ENCODE measurements at regions not wholly inside any gene's neighbourhood (a gene's known extent, or its start where the extent isn't known, plus 50 kb on each side); places are given as distances from the start of the nearest gene placed in this dataset.
"Not testable (repeated sequence)": the region's sequence is repeated elsewhere in the genome, so short reads cannot be mapped to it uniquely, and the experiment has no call there.

DNA sequence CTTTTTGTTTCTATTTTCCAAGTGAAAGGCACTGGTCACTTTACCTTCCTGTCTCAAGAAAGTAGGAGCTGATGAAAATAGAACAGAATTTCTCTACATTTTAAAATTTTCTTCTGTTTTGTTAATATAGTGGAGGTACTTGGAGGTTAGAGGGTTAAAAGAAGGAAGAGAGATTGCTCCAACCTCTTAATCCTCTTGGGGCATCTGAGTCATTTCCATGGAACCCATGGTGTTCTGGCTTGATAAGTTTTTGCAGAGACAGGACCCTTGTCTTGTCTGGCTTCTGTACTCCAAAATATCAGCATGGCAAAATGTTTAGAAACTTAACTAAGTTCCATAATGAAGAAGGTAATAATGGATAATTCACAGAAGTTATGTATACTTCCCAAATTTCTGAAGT, 727.2 kb downstream of the C4orf33 start:
- DNase-seq = no peak
- intact Hi-C loops (cut with DNase I) = no loop called here

DNA sequence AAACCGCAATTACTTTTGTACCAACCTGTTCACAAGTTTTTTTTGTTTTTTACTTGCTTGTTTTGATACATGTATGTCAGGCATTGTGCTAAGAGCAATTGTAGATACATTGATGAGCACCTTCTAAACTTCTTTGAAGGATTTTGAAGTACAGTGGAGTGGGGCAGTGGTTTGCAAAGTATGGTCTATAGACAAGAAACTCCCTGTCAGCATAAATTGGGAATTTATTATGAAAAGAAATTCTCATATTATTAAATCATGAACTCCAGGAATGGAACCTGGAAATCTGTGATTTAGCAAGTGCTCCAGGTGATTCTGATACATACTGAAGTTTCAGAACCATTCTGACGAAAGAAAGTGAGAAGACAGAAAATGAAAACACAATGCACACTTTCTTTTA, 733.4 kb downstream of the C4orf33 start:
- DNase-seq = no peak
- Histone ChIP-seq H3K36me3 (no peaks in the 10 kb centered on the region), H3K27me3 (no peaks in the 10 kb centered on the region), H3K27ac (no peak overlapping the region), H3K9me3 (no peaks in the 10 kb centered on the region), H3K4me3 (no peak overlapping the region), H3K4me1 (no peaks in the 10 kb centered on the region)
- intact Hi-C loops (cut with DNase I) = no loop called here
- WGBS, 2 donors = 78 to 81% methylated on average over 2 of the region's 2 CpGs
- TF ChIP-seq, protein P1, sequence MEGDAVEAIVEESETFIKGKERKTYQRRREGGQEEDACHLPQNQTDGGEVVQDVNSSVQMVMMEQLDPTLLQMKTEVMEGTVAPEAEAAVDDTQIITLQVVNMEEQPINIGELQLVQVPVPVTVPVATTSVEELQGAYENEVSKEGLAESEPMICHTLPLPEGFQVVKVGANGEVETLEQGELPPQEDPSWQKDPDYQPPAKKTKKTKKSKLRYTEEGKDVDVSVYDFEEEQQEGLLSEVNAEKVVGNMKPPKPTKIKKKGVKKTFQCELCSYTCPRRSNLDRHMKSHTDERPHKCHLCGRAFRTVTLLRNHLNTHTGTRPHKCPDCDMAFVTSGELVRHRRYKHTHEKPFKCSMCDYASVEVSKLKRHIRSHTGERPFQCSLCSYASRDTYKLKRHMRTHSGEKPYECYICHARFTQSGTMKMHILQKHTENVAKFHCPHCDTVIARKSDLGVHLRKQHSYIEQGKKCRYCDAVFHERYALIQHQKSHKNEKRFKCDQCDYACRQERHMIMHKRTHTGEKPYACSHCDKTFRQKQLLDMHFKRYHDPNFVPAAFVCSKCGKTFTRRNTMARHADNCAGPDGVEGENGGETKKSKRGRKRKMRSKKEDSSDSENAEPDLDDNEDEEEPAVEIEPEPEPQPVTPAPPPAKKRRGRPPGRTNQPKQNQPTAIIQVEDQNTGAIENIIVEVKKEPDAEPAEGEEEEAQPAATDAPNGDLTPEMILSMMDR (IDR thresholded peaks at IDR 0.05) = no peak
- no peak for TF ChIP-seq POLR2A (IDR thresholded peaks at IDR 0.05)

More for the DNA sequence above, 727.2 kb downstream of the C4orf33 start:
- Histone ChIP-seq H3K9me3 (no peaks in the 10 kb centered on the region), H3K36me3 (no peaks in the 10 kb centered on the region), H3K4me1 (no peaks in the 10 kb centered on the region), H3K27ac (no peak overlapping the region), H3K4me3 (no peak overlapping the region), H3K27me3 (no peaks in the 10 kb centered on the region)
- TF ChIP-seq, protein P1 (IDR thresholded peaks at IDR 0.05) = no peak
- TF ChIP-seq POLR2A (IDR thresholded peaks at IDR 0.05) = no peak

DNA sequence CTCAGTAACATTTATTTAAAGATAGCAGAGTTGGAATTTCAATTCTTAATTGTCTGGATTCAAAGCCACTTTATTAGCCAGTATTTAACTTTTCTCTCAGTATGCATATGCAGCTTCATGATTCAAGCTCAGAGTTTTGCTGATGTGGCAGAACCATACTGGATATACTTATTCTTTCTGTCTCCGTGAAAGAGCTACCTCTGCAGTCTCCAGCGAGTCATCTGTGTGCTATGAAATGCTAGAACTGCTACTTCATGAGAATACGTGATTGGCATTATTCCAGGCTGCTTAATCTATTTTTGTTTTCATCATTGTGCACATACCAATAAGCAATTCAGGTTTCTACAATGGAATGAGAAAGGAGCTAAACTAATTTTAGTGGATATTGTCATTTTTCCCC, 743.7 kb downstream of the C4orf33 start:
- intact Hi-C loops (cut with DNase I) = no loop called here
- TF ChIP-seq, protein P1 (IDR thresholded peaks at IDR 0.05) = no peak
- no peak for TF ChIP-seq POLR2A (IDR thresholded peaks at IDR 0.05)
- H3K27ac ChIP-seq = no peak overlapping the region
- 40 to 56% methylated on average over 3 of the region's 3 CpGs for WGBS, 2 donors
- no peaks in the 10 kb centered on the region for H3K36me3 ChIP-seq
- no peak for DNase-seq
- H3K9me3 ChIP-seq = no peaks in the 10 kb centered on the region
- H3K27me3 ChIP-seq = no peaks in the 10 kb centered on the region
- no peaks in the 10 kb centered on the region for H3K4me1 ChIP-seq
- H3K4me3 ChIP-seq = no peak overlapping the region

DNA sequence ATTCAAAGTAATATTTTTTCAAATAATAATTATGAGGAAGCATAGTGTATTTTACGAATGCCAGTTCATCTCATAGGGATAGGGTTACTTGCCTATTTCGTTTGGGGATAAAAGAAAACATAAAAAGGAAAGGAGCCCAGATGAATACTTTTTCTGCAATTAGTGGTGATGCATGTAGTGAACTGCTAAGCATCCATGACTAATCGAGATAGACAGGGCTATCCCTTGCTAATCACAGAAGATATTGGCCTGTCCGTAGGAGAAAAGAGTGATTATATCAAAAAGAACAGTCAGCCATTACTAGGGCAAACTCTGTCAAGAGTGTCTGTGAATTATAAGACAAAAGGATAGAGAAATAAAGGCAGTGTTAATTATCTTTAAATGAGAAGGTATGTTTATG, 746.1 kb downstream of the C4orf33 start:
- TF ChIP-seq, protein P1 (IDR thresholded peaks at IDR 0.05) = no peak
- no peak for TF ChIP-seq POLR2A (IDR thresholded peaks at IDR 0.05)
- H3K36me3 ChIP-seq = no peaks in the 10 kb centered on the region
- no peaks in the 10 kb centered on the region for H3K9me3 ChIP-seq
- no peaks in the 10 kb centered on the region for H3K4me1 ChIP-seq
- no peak overlapping the region for H3K4me3 ChIP-seq
- H3K27ac ChIP-seq = no peak overlapping the region
- intact Hi-C loops (cut with DNase I) = no loop called here
- no peaks in the 10 kb centered on the region for H3K27me3 ChIP-seq
- WGBS, 2 donors = 59 to 62% methylated on average over 4 of the region's 4 CpGs
- DNase-seq = no peak

DNA sequence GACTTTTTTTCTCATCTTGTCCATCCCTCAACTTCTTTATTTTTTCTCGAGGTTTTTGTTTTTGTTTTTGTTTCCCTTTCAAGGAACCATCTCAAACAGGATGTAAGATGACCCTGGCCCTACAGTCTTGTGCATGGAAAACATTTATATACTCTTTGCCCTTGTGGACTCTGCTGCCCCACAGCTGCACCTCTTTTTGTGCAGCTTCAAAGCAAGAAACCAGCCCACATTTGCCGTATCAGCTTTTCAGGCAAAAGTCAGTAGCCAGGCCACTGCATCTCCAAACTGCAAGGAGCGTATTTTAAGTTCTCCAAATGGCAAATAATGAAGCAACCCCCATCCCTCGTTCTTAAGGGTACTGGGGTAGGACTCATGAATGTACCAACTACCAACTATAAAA, 756.5 kb downstream of the C4orf33 start:
- intact Hi-C loops (cut with DNase I) = no loop called here
- H3K27me3 ChIP-seq = no peaks in the 10 kb centered on the region
- H3K4me1 ChIP-seq = no peaks in the 10 kb centered on the region
- H3K9me3 ChIP-seq = no peaks in the 10 kb centered on the region
- H3K4me3 ChIP-seq = no peak overlapping the region
- WGBS, 2 donors = 52 to 53% methylated on average over 4 of the region's 4 CpGs
- no peak overlapping the region for H3K27ac ChIP-seq
- H3K36me3 ChIP-seq = no peaks in the 10 kb centered on the region
- no peak for TF ChIP-seq POLR2A (IDR thresholded peaks at IDR 0.05)
- TF ChIP-seq, protein P1 (IDR thresholded peaks at IDR 0.05) = no peak
- DNase-seq = no peak

DNA sequence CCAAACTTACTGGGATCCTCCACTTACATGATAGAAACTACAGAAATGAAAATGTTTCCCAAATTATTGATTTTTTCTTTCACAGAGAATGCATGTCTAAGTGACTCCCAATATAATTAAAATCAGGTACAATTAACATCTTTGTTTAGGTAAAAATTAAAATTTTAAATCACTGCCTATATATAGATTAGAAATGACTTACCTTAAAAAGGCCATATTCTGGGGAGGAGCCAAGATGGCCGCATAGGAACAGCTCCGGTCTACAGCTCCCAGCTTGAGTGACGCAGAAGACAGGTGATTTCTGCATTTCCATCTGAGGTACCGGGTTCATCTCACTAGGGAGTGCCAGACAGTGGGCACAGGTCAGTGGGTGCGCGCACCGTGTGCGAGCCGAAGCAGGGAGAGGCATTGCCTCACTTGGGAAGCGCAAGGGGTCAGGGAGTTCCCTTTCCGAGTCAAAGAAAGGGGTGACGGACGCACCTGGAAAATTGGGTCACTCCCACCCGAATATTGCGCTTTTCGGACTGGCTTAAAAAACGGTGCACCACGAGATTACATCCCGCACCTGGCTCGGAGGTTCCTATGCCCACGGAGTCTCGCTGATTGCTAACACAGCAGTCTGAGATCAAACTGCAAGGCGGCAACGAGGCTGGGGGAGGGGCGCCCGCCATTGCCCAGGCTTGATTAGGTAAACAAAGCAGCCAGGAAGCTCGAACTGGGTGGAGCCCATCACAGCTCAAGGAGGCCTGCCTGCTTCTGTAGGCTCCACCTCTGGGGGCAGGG, 757.9 kb downstream of the C4orf33 start:
- H3K36me3 ChIP-seq; intact Hi-C loops (cut with DNase I); H3K9me3 ChIP-seq; H3K27ac ChIP-seq; H3K4me1 ChIP-seq; H3K27me3 ChIP-seq; H3K4me3 ChIP-seq; DNase-seq: not testable (repeated sequence)
- 84 to 93% methylated on average over 4 to 21 of the region's 27 CpGs for WGBS, 2 donors
